Esophagus muscularis mucosa (tissue), 3 donors: ENCODE measurements at regions not wholly inside any gene's neighbourhood (a gene's known extent, or its start where the extent isn't known, plus 50 kb on each side); places are given as distances from the start of the nearest gene placed in this dataset.

Experiments used
- POLR2AphosphoS5 ChIP-seq, 2 donors: sonication (generic); formaldehyde crosslinking; IDR thresholded peaks; one replicate each; pipeline ENCODE4 v1.6.1; 2017; ENCODE audit warnings: antibody characterized with exemption in 2 of 2
- TF ChIP-seq, protein P1 (sequence below), 3 experiments: fragments of 200-600 bp in 2 of 3; fragments of 450-650 bp in 1 of 3; sonication (generic) in 2 of 3; IDR thresholded peaks; one replicate each; pipeline ENCODE4 v1.5.1; 2017 to 2019; ENCODE audit warnings: antibody characterized with exemption in 3 of 3, mild to moderate bottlenecking in 2 of 3, moderate library complexity in 1 of 3

DNA sequence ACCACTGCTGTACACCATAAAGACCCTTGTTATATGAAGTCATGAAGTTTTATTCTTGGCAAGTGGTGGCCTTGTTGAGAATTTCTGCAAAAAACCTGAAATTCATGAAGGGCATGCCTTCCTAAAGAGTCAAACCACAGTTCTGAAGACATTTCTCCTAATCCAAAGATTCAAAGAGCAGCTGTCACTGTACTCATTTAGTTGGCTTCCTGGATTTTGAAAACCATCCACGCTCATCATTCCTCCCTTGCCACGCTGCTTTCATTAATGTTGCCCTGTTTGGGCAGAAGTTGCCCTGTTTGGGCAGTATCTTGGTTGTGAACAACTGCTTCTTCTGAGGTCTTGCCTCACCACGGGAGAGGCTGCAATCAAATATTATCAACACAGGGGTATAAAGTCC, 560.3 kb upstream of the TLE4 start:
- no peak for TF ChIP-seq POLR2AphosphoS5 (IDR thresholded peaks at IDR 0.05)
- TF ChIP-seq, protein P1, sequence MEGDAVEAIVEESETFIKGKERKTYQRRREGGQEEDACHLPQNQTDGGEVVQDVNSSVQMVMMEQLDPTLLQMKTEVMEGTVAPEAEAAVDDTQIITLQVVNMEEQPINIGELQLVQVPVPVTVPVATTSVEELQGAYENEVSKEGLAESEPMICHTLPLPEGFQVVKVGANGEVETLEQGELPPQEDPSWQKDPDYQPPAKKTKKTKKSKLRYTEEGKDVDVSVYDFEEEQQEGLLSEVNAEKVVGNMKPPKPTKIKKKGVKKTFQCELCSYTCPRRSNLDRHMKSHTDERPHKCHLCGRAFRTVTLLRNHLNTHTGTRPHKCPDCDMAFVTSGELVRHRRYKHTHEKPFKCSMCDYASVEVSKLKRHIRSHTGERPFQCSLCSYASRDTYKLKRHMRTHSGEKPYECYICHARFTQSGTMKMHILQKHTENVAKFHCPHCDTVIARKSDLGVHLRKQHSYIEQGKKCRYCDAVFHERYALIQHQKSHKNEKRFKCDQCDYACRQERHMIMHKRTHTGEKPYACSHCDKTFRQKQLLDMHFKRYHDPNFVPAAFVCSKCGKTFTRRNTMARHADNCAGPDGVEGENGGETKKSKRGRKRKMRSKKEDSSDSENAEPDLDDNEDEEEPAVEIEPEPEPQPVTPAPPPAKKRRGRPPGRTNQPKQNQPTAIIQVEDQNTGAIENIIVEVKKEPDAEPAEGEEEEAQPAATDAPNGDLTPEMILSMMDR (IDR thresholded peaks at IDR 0.05), result no peak
